Ascending aorta (tissue), 2 donors: ENCODE measurements at regions not wholly inside any gene's neighbourhood (a gene's known extent, or its start where the extent isn't known, plus 50 kb on each side); places are given as distances from the start of the nearest gene placed in this dataset.

ENCODE experiments used
- DNase-seq, 2 donors: peaks; one replicate each; pipeline ENCODE4 v3.0.0-alpha.2; 2019; ENCODE audit warnings: low spot score in 2 of 2
- H3K27ac ChIP-seq, 2 donors: fragments of 200-600 bp; sonication (generic); one replicate each; pipeline ENCODE4 v1.5.1; 2016 to 2017; ENCODE audit warnings: mild to moderate bottlenecking in 1 of 2
- H3K27me3 ChIP-seq: fragments of 200-600 bp; sonication (generic); one replicate; pipeline ENCODE4 v1.5.1; 2017
- H3K36me3 ChIP-seq, 2 donors: fragments of 200-600 bp; sonication (generic); one replicate each; pipeline ENCODE4 v1.5.1; 2016
- H3K4me1 ChIP-seq, 2 donors: fragments of 200-600 bp; sonication (generic); one replicate each; pipeline ENCODE4 v1.5.1; 2016 to 2017; ENCODE audit warnings: mild to moderate bottlenecking in 1 of 2
- H3K4me3 ChIP-seq, 2 donors: fragments of 200-600 bp; sonication (generic); one replicate each; pipeline ENCODE4 v1.5.1; 2016 to 2017; ENCODE audit warnings: mild to moderate bottlenecking in 1 of 2
- H3K9me3 ChIP-seq, 2 donors: fragments of 200-600 bp; sonication (generic); one replicate each; pipeline ENCODE4 v1.5.1; 2016
- intact Hi-C: fragments of 100-400 bp; cut with DNase I; formaldehyde crosslinking; loops from one replicate; pipeline ENCODE4 v1.15.1; 2023
- TF ChIP-seq, protein P1 (sequence below), 3 experiments: fragments of 200-600 bp in 2 of 3; fragments of 450-650 bp in 1 of 3; sonication (generic) in 2 of 3; IDR thresholded peaks; one replicate each; pipeline ENCODE4 v1.5.1; 2016 to 2019; ENCODE audit warnings: antibody characterized with exemption in 3 of 3, mild to moderate bottlenecking in 1 of 3, moderate library complexity in 1 of 3

DNA sequence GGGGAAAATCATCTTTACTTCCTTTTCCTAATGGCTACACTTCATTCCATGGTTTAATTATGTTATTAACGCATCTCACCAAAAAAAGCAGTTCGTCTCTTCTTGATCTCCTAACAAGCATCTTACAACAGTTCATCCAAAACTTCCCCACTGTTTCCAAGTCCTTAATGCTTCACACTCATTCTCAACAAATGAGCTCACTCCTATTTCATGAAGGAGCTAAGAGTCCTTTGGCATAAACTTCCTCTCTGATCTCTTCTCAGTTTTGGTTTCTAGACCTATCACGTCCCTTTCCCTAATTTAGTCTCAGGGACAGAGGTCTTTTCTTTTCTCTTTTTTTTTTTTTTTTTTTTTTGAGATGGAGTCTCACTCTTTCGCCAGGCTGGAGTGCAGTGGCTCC is 205.9 kb upstream of the SLC39A10 start:
- TF ChIP-seq, protein P1, sequence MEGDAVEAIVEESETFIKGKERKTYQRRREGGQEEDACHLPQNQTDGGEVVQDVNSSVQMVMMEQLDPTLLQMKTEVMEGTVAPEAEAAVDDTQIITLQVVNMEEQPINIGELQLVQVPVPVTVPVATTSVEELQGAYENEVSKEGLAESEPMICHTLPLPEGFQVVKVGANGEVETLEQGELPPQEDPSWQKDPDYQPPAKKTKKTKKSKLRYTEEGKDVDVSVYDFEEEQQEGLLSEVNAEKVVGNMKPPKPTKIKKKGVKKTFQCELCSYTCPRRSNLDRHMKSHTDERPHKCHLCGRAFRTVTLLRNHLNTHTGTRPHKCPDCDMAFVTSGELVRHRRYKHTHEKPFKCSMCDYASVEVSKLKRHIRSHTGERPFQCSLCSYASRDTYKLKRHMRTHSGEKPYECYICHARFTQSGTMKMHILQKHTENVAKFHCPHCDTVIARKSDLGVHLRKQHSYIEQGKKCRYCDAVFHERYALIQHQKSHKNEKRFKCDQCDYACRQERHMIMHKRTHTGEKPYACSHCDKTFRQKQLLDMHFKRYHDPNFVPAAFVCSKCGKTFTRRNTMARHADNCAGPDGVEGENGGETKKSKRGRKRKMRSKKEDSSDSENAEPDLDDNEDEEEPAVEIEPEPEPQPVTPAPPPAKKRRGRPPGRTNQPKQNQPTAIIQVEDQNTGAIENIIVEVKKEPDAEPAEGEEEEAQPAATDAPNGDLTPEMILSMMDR (IDR thresholded peaks at IDR 0.05): no peak
- Histone ChIP-seq H3K27ac (no peak overlapping the region), H3K4me1 (no peaks in the 10 kb centered on the region), H3K9me3 (no peaks in the 10 kb centered on the region), H3K27me3 (no peaks in the 10 kb centered on the region), H3K4me3 (no peak overlapping the region), H3K36me3 (no peaks in the 10 kb centered on the region)
- DNase-seq: no peak
- intact Hi-C loops: no loop called here

DNA sequence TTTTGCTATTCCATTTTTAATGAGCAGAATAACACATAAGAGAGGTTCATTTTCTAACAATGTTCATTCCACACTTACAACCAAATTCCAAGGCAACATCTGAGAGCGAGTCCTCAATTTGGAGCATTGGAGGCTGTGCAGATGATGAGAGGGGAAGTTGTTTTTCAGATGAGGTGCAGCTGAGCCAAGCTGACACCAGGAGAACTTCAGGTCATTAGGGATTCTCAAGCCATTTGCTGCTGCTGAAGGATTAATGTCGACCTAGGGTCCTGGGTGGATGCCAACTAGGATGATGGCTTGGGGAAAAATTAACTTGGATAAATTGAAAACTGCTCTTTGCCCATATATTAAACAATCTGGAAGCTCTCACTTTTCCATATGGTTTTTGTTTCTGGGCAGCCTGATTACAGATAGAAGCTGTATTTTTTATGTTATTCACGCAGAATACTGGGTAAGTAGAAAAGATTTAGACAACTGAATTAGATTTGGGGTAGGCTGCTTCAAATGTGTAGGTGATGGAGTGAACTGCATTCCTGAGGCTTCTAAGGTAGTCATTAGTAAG is 206.4 kb upstream of the SLC39A10 start:
- Histone ChIP-seq H3K4me3 (no peak overlapping the region), H3K27me3 (no peaks in the 10 kb centered on the region), H3K4me1 (no peaks in the 10 kb centered on the region), H3K27ac (no peak overlapping the region), H3K9me3 (no peaks in the 10 kb centered on the region), H3K36me3 (no peaks in the 10 kb centered on the region)
- TF ChIP-seq, protein P1 (IDR thresholded peaks at IDR 0.05): no peak
- intact Hi-C loops: no loop called here
- DNase-seq: no peak

DNA sequence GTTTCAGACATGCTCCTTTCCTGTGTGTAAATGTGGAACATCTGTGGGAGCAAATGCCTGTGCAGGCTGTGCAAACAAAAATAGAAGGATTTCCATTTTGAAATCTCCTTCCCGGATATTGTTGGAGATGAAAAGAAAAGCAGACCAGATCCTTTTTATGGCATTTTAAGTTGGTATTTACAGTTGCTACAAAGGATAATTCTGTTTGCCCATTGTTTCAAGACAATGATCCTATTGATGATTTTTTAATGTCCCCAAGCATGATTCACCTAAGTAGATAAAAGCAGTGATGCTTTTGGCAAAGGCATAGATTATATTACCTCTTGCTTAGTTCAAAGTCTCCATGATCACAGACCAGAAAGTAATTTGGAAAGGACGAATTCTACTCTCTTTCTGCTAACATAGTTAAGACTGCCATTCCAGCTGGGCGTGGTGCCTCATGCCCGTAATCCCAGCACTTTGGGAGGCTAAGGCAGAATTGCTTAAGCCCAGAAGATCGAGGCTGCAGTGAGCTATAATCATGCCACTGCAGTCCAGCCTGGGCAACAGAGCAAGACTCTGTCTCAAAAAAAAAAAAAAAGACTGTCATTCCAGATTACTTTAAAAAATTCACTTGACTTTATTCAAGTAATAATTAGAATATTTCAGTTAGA is 209.6 kb upstream of the SLC39A10 start:
- DNase-seq: no peak
- Histone ChIP-seq H3K27me3 (no peaks in the 10 kb centered on the region), H3K4me1 (no peaks in the 10 kb centered on the region), H3K4me3 (no peak overlapping the region), H3K9me3 (no peaks in the 10 kb centered on the region), H3K27ac (no peak overlapping the region), H3K36me3 (no peaks in the 10 kb centered on the region)
- TF ChIP-seq, protein P1 (IDR thresholded peaks at IDR 0.05): no peak
- intact Hi-C loops: no loop called here

DNA sequence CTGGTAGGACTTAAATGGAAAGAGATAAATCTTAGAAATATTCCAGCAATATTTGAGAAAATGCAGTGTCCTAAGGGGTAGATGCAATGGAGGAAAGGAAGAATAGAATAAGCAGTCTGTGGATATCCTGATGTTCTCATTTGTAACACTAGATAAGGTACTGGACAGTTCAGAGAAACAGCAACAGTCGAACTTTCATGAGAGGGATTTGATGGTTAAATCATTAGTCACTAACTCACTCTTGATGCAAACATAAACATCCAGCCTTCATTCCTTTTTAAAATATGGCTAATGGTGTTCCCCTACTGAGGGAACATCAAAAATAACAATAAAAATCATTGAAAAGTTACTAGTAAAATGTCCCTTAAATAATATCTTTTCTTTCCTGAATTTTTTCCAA is 211.4 kb upstream of the SLC39A10 start:
- intact Hi-C loops: no loop called here
- H3K27ac ChIP-seq: no peak overlapping the region
- TF ChIP-seq, protein P1 (IDR thresholded peaks at IDR 0.05): no peak
- H3K27me3 ChIP-seq: no peaks in the 10 kb centered on the region
- no peak for DNase-seq
- no peak overlapping the region for H3K4me3 ChIP-seq
- H3K4me1 ChIP-seq: no peaks in the 10 kb centered on the region
- peaks cover 0 to 9% of the 10 kb centered on the region in 2 donors for H3K9me3 ChIP-seq
- H3K36me3 ChIP-seq: no peaks in the 10 kb centered on the region

DNA sequence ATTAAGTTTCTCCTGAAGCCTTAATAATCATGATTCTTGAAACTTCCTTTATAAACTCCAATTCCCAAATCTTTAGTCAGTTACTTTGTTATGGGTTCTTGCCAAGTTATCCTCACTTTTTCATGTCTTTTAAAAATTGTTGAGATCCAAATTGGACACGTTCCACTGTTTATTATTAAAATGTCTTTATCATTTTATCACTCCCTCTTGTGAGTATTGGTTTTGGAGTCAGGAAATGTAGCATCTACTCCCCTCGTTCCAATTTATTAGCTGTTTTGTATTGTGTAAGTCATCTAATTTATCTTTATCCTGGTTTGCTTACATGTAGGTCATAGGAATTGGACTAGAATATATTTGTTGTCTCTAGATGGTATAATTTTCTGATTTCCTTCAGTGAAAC is 213.1 kb upstream of the SLC39A10 start:
- DNase-seq: no peak
- Histone ChIP-seq H3K4me1 (no peaks in the 10 kb centered on the region), H3K27me3 (no peaks in the 10 kb centered on the region), H3K36me3 (no peaks in the 10 kb centered on the region), H3K4me3 (no peak overlapping the region), H3K9me3 (peaks cover 0 to 12% of the 10 kb centered on the region in 2 donors), H3K27ac (no peak overlapping the region)
- TF ChIP-seq, protein P1 (IDR thresholded peaks at IDR 0.05): no peak
- intact Hi-C loops: no loop called here
